Thoracic aorta (tissue), 2 donors: ENCODE measurements at regions not wholly inside any gene's neighbourhood (a gene's known extent, or its start where the extent isn't known, plus 50 kb on each side); places are given as distances from the start of the nearest gene placed in this dataset.
"Not testable (repeated sequence)": the region's sequence is repeated elsewhere in the genome, so short reads cannot be mapped to it uniquely, and the experiment has no call there.

Source experiments
- ATAC-seq: fragments of 150-250 bp; one replicate; pipeline ENCODE4 v1.8.0; 2017; ENCODE audit warnings: low read depth; ENCODE audit not compliant: insufficient number of reproducible peaks, low FRiP score
- DNase-seq: peaks from one replicate; pipeline ENCODE4 v3.0.0-alpha.2; 2020; ENCODE audit warnings: low spot score
- H3K27ac ChIP-seq, 2 donors: fragments of 200-600 bp; sonication (generic); 1 replicate in 1 of 2; 2 replicates in 1 of 2; pipeline ENCODE4 v1.5.1; 2016; ENCODE audit warnings: mild to moderate bottlenecking in 2 of 2, moderate library complexity in 2 of 2
- H3K27me3 ChIP-seq: fragments of 200-600 bp; sonication (generic); replicated peaks from 2 replicates; pipeline ENCODE4 v1.6.0; 2016; ENCODE audit warnings: mild to moderate bottlenecking; ENCODE audit not compliant: insufficient read depth
- H3K36me3 ChIP-seq: fragments of 200-600 bp; sonication (generic); one replicate; pipeline ENCODE4 v1.5.1; 2016
- H3K4me1 ChIP-seq, 2 donors: fragments of 200-600 bp; sonication (generic); 1 replicate in 1 of 2; 2 replicates in 1 of 2; pipeline versions ENCODE4 v1.5.1 to v1.6.0; 2016; ENCODE audit warnings: low read depth in 2 of 2, mild to moderate bottlenecking in 1 of 2; ENCODE audit not compliant: control insufficient read depth in 1 of 2
- H3K4me3 ChIP-seq: fragments of 200-600 bp; sonication (generic); 2 replicates; pipeline ENCODE4 v1.5.1; 2016; ENCODE audit warnings: mild to moderate bottlenecking
- H3K9me3 ChIP-seq: fragments of 200-600 bp; sonication (generic); 2 replicates; pipeline ENCODE4 v1.5.1; 2016
- CTCF ChIP-seq: fragments of 200-600 bp; sonication (generic); IDR thresholded peaks from one replicate; pipeline ENCODE4 v1.5.1; 2019; ENCODE audit warnings: antibody characterized with exemption

GRCh38 chr16:85284141-85284817 is 172.0 kb upstream of the CIBAR2 start:
- Histone ChIP-seq H3K36me3 (no peaks in the 10 kb centered on the region), H3K9me3 (no peaks in the 10 kb centered on the region), H3K4me3 (no peak overlapping the region), H3K4me1 (peaks cover 4 to 22% of the 10 kb centered on the region in 2 donors), H3K27ac (no peak overlapping the region), H3K27me3 (no peaks in the 10 kb centered on the region)
- ATAC-seq (no peak), DNase-seq (no peak)
- TF ChIP-seq CTCF: no peak

GRCh38 chr16:85285681-85286065 is 173.4 kb upstream of the CIBAR2 start:
- H3K27ac ChIP-seq: no peak overlapping the region
- no peaks in the 10 kb centered on the region for H3K9me3 ChIP-seq
- H3K4me3 ChIP-seq: peak overlapping the region; percentile 48
- H3K36me3 ChIP-seq: no peaks in the 10 kb centered on the region
- no peak for TF ChIP-seq CTCF
- no peak for DNase-seq
- H3K4me1 ChIP-seq: peaks cover 4 to 22% of the 10 kb centered on the region in 2 donors
- no peaks in the 10 kb centered on the region for H3K27me3 ChIP-seq
- ATAC-seq: no peak

GRCh38 chr16:85286066-85286831 is 174.0 kb upstream of the CIBAR2 start:
- Histone ChIP-seq H3K9me3 (no peaks in the 10 kb centered on the region), H3K27ac (peak overlapping the region in 1 of 2 donors; percentile 50), H3K4me3 (peak overlapping the region; percentile 48), H3K36me3 (no peaks in the 10 kb centered on the region), H3K4me1 (peaks cover 4 to 22% of the 10 kb centered on the region in 2 donors), H3K27me3 (no peaks in the 10 kb centered on the region)
- ATAC-seq (no peak), DNase-seq (peak; percentile 54)
- TF ChIP-seq CTCF: no peak

GRCh38 chr16:85286951-85287814 is 174.9 kb upstream of the CIBAR2 start:
- peak overlapping the region in 1 of 2 donors; percentile 50 for H3K27ac ChIP-seq
- peak; percentile 28 for DNase-seq
- no peaks in the 10 kb centered on the region for H3K27me3 ChIP-seq
- peak overlapping the region; percentile 48 for H3K4me3 ChIP-seq
- no peaks in the 10 kb centered on the region for H3K36me3 ChIP-seq
- no peak for TF ChIP-seq CTCF
- H3K9me3 ChIP-seq: no peaks in the 10 kb centered on the region
- peaks cover 4 to 22% of the 10 kb centered on the region in 2 donors for H3K4me1 ChIP-seq
- no peak for ATAC-seq

- not testable (repeated sequence) for H3K27ac ChIP-seq, DNase-seq, H3K36me3 ChIP-seq, H3K27me3 ChIP-seq, H3K9me3 ChIP-seq, ATAC-seq, H3K4me3 ChIP-seq
- H3K4me1 ChIP-seq: peaks cover 4 to 22% of the 10 kb centered on the region in 2 donors
These were observed 175.5 kb upstream of the CIBAR2 start for GRCh38 chr16:85287815-85288109.
